ENCODE measurements at regions not wholly inside any gene's neighbourhood (a gene's known extent, or its start where the extent isn't known, plus 50 kb on each side); places are given as distances from the start of the nearest gene placed in this dataset.

DNA sequence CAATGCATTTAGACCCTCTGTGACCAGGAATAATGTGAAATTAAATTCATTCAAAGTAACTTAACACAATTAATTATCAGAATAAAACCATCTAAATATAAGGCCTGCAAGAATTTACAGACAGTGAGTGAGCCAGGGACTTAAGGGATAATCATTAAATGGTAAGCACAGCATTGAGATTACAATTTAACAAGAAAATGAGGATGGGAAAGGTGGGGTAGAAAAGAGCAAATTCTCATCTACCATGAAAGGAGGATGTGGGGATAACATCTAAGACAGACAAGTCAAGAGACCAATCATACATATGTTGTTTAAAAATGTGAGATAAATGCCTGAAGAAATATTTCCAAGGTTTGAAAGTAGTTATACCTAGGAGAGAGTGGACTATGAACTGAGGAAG lies 259.3 kb upstream of the NT5C1B start:
- TF ChIP-seq, protein P1, sequence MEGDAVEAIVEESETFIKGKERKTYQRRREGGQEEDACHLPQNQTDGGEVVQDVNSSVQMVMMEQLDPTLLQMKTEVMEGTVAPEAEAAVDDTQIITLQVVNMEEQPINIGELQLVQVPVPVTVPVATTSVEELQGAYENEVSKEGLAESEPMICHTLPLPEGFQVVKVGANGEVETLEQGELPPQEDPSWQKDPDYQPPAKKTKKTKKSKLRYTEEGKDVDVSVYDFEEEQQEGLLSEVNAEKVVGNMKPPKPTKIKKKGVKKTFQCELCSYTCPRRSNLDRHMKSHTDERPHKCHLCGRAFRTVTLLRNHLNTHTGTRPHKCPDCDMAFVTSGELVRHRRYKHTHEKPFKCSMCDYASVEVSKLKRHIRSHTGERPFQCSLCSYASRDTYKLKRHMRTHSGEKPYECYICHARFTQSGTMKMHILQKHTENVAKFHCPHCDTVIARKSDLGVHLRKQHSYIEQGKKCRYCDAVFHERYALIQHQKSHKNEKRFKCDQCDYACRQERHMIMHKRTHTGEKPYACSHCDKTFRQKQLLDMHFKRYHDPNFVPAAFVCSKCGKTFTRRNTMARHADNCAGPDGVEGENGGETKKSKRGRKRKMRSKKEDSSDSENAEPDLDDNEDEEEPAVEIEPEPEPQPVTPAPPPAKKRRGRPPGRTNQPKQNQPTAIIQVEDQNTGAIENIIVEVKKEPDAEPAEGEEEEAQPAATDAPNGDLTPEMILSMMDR (IDR thresholded peaks at IDR 0.05) = no peak
- no peak for TF ChIP-seq POLR2AphosphoS5 (IDR thresholded peaks at IDR 0.05)
- no peak for TF ChIP-seq POLR2A (IDR thresholded peaks at IDR 0.05)

All from suprapubic skin (tissue), 4 donors.